NCI-H2196 treated with DMSO at 0.1 percent for 48 hours (cell line): ENCODE measurements at regions not wholly inside any gene's neighbourhood (a gene's known extent, or its start where the extent isn't known, plus 50 kb on each side); places are given as distances from the start of the nearest gene placed in this dataset.
"Not testable (repeated sequence)": the region's sequence is repeated elsewhere in the genome, so short reads cannot be mapped to it uniquely, and the experiment has no call there.

Experiments
- DNase-seq: peaks from one replicate; lab custom pipeline; 2025; ENCODE audit not compliant: unreplicated experiment; lab: John Stamatoyannopoulos, UW

GRCh38 chr9:105098370-105098769 is 146.1 kb upstream of the SLC44A1 start:
- no peak for DNase-seq

- no peak for DNase-seq
Observed at GRCh38 chr9:105103776-105104175, 140.7 kb upstream of the SLC44A1 start.

GRCh38 chr9:105114318-105114717 is 130.1 kb upstream of the SLC44A1 start:
- DNase-seq = no peak

- DNase-seq = no peak
Observed at GRCh38 chr9:105114964-105115728, 129.3 kb upstream of the SLC44A1 start.

GRCh38 chr9:105116052-105116868 is 128.2 kb upstream of the SLC44A1 start:
- DNase-seq = no peak

- no peak for DNase-seq
Observed at GRCh38 chr9:105117234-105117633, 127.2 kb upstream of the SLC44A1 start.

GRCh38 chr9:105118636-105119035 is 125.8 kb upstream of the SLC44A1 start:
- no peak for DNase-seq

GRCh38 chr9:105119156-105119555 is 125.3 kb upstream of the SLC44A1 start:
- no peak for DNase-seq

- DNase-seq = no peak
Observed at GRCh38 chr9:105121861-105122430, 122.5 kb upstream of the SLC44A1 start.

- not testable (repeated sequence) for DNase-seq
Observed at GRCh38 chr9:105124598-105124997, 119.9 kb upstream of the SLC44A1 start.

- DNase-seq = no peak
Observed at GRCh38 chr9:105126226-105126625, 118.2 kb upstream of the SLC44A1 start.

GRCh38 chr9:105127863-105128220 is 116.6 kb upstream of the SLC44A1 start:
- no peak for DNase-seq

GRCh38 chr9:105128908-105129600 is 115.4 kb upstream of the SLC44A1 start:
- DNase-seq = no peak

- no peak for DNase-seq
Observed at GRCh38 chr9:105129731-105130130, 114.7 kb upstream of the SLC44A1 start.

GRCh38 chr9:105131981-105132380 is 112.5 kb upstream of the SLC44A1 start:
- no peak for DNase-seq

GRCh38 chr9:105132606-105133005 is 111.8 kb upstream of the SLC44A1 start:
- no peak for DNase-seq

- DNase-seq = no peak
Observed at GRCh38 chr9:105138306-105138801, 106.1 kb upstream of the SLC44A1 start.

GRCh38 chr9:105141146-105141975 is 103.1 kb upstream of the SLC44A1 start:
- no peak for DNase-seq

- no peak for DNase-seq
Observed at GRCh38 chr9:105141976-105142250, 102.5 kb upstream of the SLC44A1 start.

- no peak for DNase-seq
Observed at GRCh38 chr9:105142406-105143135, 101.9 kb upstream of the SLC44A1 start.
